ENCODE measurements at regions not wholly inside any gene's neighbourhood (a gene's known extent, or its start where the extent isn't known, plus 50 kb on each side); places are given as distances from the start of the nearest gene placed in this dataset.

DNA sequence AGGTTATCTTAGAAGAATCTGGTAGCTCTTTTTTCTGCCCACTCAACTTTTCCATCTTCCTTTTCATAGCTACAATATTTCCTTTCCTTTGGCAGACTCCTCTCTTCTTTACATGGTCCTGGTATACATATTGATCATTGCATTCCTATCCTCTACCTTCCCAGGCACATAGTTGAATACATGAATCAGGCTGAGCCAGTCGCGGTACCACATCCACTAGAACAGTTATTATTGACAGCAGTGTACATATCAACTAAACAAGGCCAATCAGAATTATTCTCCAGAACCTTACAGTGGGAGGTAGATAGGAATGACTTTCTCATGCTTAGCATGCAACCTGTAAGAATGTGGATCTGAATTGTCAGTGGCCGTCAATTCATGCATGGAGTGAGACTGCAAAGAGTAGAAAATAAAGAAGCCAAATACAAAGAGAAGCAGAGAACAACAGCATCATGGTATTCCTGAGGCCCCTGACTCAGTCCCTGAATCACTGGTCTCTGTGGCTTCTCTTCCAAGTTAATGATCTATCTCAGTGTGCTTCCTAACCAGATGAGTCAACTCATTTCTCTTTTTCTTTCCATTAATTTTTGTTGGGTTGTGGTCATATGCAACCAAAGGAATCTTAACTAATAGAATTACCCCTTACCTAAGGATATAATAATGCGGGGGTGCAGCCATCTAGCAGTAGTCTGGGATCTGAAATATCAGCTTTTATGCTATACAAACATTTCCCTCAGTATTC lies 60.9 kb upstream of the DCBLD2 start:
- TF ChIP-seq TAF1 (IDR thresholded peaks at IDR 0.05; ENCODE audit: low read depth, low read length) = no peak
- no peak for TF ChIP-seq POLR2AphosphoS5 (IDR thresholded peaks at IDR 0.05; ENCODE audit: low read depth, low read length)
